ENCODE measurements at regions not wholly inside any gene's neighbourhood (a gene's known extent, or its start where the extent isn't known, plus 50 kb on each side); places are given as distances from the start of the nearest gene placed in this dataset.

GRCh38 chr12:24246934-24247333 is 297.5 kb upstream of the SOX5 start:
- TF ChIP-seq GATA2 (IDR thresholded peaks at IDR 0.05; ENCODE audit: low read depth, low read length) = no peak
- no peak for TF ChIP-seq GATA3 (IDR thresholded peaks at IDR 0.05; ENCODE audit: low read depth, low read length)

DNA sequence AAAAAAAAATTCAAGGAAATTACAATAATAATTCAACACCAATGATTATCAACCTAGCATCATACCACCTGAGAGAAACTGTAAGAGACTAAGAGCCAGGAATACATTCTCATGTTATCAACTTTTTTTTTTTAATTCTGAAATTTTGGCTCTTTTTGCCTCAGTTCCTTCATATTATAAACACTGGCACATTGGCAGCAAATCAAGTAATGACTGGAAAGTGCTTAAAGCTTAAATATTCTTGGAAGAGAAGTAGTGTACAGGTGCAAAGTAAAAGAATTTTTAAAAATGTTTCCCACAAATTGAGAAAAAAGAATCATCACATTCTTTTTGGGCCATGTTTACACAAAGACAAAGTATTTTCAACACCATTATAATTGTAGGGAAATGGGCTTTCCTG is 296.9 kb upstream of the SOX5 start:
- TF ChIP-seq GATA2 (IDR thresholded peaks at IDR 0.05; ENCODE audit: low read depth, low read length) (no peak), GATA3 (IDR thresholded peaks at IDR 0.05; ENCODE audit: low read depth, low read length) (no peak)

DNA sequence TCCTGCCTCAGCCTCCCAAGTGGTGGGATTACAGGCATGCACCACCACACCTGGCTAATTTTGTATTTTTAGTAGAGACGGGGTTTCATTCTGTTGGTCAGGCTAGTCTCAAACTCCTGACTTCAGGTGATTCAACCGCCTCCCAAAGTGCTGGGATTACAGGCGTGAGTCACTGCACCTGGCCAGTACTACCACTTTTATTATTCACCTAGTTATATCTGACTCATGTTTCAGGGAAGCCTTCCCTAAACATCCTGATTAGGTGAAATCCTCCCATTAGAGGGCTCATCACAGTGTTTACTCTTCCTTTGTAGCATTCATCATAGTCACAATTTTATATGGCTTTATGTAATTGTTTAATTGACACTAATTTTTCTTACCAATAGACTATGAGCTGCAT is 295.3 kb upstream of the SOX5 start:
- TF ChIP-seq GATA3 (IDR thresholded peaks at IDR 0.05; ENCODE audit: low read depth, low read length) = no peak
- no peak for TF ChIP-seq GATA2 (IDR thresholded peaks at IDR 0.05; ENCODE audit: low read depth, low read length)

DNA sequence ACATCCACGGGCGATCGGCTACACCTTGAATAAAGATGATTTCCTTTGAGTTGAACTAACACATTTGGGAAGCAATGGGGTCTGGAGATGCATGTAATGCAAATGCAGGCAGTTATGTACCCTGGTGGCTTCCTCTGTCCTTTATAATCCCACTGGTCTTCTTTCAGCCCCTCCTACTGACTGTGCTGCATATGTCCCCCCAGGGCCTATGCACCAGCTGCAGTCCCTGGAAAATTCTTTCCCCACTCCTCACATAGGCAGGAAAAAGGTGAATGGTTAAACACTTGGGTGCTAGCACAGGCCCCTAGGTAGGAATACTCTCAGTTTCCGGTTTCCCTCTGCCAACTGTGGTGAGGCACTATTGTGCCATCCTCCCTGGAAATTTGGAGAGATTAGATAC is 294.8 kb upstream of the SOX5 start:
- TF ChIP-seq GATA3 (IDR thresholded peaks at IDR 0.05; ENCODE audit: low read depth, low read length) = no peak
- TF ChIP-seq GATA2 (IDR thresholded peaks at IDR 0.05; ENCODE audit: low read depth, low read length) = no peak

DNA sequence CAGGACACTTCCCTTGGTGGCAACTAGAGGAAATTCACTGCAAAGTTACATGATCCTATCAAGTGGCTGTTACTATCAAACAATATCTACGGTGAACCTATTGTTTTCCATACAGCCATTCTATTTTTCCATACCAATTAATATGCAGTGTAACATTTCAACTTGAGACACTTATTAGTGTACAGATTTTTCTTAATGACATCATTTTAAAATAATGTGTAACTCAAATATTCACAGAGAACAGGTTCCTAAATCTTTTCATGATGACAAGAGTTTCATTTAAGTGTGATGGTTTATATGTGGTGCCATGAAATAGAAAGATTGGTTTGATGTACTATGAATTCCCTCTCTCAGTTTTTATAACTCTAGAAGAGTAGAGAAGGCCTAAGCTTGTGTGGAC is 291.2 kb upstream of the SOX5 start:
- TF ChIP-seq GATA3 (IDR thresholded peaks at IDR 0.05; ENCODE audit: low read depth, low read length) (no peak), GATA2 (IDR thresholded peaks at IDR 0.05; ENCODE audit: low read depth, low read length) (no peak)

- TF ChIP-seq GATA2 (IDR thresholded peaks at IDR 0.05; ENCODE audit: low read depth, low read length) = no peak
- TF ChIP-seq GATA3 (IDR thresholded peaks at IDR 0.05; ENCODE audit: low read depth, low read length) = no peak
These were observed 284.2 kb upstream of the SOX5 start for GRCh38 chr12:24233519-24234246.

DNA sequence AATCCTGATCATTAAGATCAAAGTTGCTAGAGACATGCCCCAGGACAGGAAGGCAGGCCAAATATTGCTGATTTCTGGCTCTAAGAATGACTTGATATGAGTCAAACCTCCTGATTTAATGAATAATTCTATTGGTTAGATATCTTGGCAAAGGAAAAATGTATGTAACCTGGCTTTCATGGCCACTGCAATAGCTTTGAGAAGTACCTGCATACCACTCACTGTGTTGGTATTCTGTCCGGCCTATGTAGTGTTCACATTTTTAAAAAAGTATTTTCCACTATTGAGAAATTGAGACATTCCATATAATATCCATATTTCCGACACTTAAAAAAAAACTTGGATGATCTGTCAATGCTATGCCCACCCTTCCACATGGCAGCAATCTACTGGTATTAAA is 283.1 kb upstream of the SOX5 start:
- TF ChIP-seq GATA2 (IDR thresholded peaks at IDR 0.05; ENCODE audit: low read depth, low read length) (no peak), GATA3 (IDR thresholded peaks at IDR 0.05; ENCODE audit: low read depth, low read length) (no peak)

DNA sequence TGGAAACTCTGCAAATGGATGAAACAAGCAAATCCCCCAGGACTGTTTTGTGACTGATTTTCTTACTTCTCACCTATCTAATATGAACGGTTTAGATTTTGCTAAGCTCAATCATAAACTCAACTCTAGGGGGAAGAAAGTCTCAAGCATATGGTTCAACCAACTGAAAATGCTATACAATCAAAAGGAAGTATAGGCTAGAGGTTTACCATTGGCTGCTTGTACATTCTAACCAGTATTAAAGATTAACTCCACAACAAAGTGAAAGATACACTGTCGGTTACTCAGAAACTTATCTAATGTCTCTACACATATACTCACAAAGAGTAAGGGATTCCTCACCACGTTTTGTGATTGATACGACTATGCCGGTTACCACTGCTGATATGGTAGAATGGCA is 281.8 kb upstream of the SOX5 start:
- TF ChIP-seq GATA2 (IDR thresholded peaks at IDR 0.05; ENCODE audit: low read depth, low read length) (no peak), GATA3 (IDR thresholded peaks at IDR 0.05; ENCODE audit: low read depth, low read length) (no peak)

DNA sequence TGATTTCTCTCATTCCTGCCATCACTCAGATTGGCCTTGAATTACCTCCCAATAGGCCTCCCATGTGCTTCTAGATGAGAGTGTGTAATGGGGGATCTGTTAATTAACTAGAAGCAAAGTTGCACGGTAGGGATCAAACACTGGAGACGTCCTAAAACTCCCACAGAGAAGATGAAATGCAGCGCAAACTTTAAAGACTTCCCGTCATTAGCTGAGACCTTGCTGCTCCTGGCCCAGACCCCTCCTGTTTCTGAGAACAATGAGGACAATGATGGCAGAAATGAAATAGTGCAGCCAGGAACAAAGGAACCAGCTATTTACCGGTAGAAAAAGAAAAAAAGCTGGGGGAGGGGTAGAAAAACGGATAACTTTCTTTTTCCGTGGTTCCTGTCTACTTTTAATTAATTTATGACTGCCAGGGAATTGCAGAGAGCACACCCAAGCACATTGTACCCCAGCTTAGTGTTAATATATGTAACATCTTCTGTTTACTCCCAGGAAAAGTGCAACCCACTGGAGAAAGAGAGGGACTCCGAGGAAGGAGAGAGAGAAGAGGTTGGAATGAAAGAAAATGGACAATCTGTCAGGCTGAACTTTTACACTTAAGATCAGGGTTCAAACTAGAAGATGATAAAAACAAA is 280.7 kb upstream of the SOX5 start:
- no peak for TF ChIP-seq GATA2 (IDR thresholded peaks at IDR 0.05; ENCODE audit: low read depth, low read length)
- no peak for TF ChIP-seq GATA3 (IDR thresholded peaks at IDR 0.05; ENCODE audit: low read depth, low read length)

DNA sequence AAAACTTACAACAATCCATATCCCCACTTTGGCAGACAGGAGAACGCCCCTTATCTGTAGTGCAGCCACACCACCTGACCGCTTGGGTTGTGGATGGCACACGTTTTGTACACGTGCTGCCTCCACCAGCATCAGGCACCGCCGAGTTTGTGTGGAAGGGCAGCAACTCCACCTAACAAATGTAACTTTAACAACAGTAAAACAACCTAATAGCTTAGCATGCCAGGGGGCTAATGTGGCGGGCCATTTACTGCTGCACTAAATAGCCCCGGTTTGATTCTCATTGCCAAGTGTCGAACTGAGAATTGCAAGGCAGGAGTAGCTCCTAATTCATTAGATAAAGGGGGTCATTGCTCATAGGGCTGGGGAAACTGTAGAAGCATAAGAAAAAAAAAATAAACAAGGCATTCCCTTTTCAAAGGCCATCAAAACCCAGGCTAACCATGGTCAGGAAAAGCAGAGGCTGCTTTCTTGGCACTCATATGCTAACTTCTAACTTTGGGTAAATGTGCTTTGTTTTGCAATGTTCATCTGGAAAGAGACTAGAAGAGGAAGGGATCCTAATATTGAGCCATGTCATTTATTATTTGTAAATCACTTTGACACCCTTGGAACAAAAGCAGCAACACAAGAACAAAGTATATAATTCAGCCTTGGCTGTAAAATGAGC is 279.7 kb upstream of the SOX5 start:
- no peak for TF ChIP-seq GATA2 (IDR thresholded peaks at IDR 0.05; ENCODE audit: low read depth, low read length)
- TF ChIP-seq GATA3 (IDR thresholded peaks at IDR 0.05; ENCODE audit: low read depth, low read length) = no peak

DNA sequence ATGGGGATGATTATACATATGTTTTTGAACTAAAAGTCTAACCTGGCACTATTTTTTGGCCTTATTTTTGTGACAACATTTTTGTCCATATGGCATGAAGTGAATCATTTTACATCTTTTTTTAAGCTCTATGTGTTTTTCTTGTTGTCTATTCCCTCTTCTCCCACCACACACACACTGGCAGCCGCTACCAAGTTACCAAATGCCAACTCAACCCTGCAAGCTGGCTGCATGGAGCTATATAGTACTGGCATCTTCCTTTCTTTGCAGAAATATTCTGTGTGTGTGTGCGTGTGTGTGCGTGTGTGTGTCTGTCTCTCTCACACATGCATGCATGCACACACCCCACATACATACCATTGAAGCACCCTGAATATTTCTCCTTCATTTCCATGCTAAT is 278.9 kb upstream of the SOX5 start:
- TF ChIP-seq GATA2 (IDR thresholded peaks at IDR 0.05; ENCODE audit: low read depth, low read length) = no peak
- TF ChIP-seq GATA3 (IDR thresholded peaks at IDR 0.05; ENCODE audit: low read depth, low read length) = no peak

DNA sequence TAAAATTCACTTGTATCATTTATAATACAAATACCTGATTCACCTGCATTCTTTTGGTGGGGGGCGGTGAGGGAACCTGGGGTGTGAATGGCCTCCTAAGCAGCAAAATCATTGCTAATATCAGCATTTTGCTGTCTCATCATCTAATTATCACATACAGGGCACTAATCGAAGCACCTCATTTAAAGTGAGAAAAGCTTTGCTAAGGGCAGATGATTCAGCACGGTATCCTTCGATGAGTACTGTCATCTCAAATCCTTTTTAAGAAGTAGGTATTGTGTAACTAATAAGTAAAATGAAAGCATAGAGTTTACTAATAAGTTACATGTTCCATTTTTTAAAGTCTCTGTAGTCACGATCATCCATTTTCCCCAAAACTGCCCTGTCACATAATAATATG is 278.1 kb upstream of the SOX5 start:
- no peak for TF ChIP-seq GATA2 (IDR thresholded peaks at IDR 0.05; ENCODE audit: low read depth, low read length)
- TF ChIP-seq GATA3 (IDR thresholded peaks at IDR 0.05; ENCODE audit: low read depth, low read length) = no peak

- TF ChIP-seq GATA3 (IDR thresholded peaks at IDR 0.05; ENCODE audit: low read depth, low read length) = no peak
These were observed 277.4 kb upstream of the SOX5 start for GRCh38 chr12:24226745-24227350.

DNA sequence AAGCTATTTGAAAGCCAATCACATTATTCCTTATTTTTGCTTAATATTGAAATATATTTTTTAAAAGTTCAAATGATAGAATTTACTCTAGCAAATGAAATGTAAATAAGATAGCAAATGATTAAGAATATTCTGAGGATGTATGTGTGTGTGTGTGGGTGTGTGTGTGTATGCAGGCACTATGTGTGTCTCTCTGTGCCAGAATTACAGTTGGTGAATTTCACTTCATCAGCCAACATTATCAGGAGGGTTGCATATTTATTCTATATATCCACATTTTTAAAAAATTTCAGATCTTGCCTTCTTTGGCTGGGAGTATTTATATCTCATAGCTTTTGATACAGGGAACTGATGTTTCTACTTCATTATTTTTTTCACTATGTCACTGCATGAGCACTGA is 274.9 kb upstream of the SOX5 start:
- no peak for TF ChIP-seq GATA3 (IDR thresholded peaks at IDR 0.05; ENCODE audit: low read depth, low read length)
- no peak for TF ChIP-seq GATA2 (IDR thresholded peaks at IDR 0.05; ENCODE audit: low read depth, low read length)

GRCh38 chr12:24223926-24224325 is 274.5 kb upstream of the SOX5 start:
- TF ChIP-seq GATA3 (IDR thresholded peaks at IDR 0.05; ENCODE audit: low read depth, low read length) (no peak), GATA2 (IDR thresholded peaks at IDR 0.05; ENCODE audit: low read depth, low read length) (no peak)

All from SH-SY5Y (cell line).